Cardiac muscle cell (in vitro differentiated cells and primary cell): ENCODE measurements at regions not wholly inside any gene's neighbourhood (a gene's known extent, or its start where the extent isn't known, plus 50 kb on each side); places are given as distances from the start of the nearest gene placed in this dataset.

Experiments
- DNase-seq, 2 donors: peaks; one replicate each; pipeline versions ENCODE4 v3.0.0 to v3.0.0-alpha.2; 2010 to 2017; ENCODE audit warnings: low read depth in 1 of 2, low spot score in 1 of 2
- H3K27ac ChIP-seq: fragments of 200-600 bp; sonication (generic); 2 replicates; pipeline ENCODE4 v1.5.1; 2016
- H3K27me3 ChIP-seq: fragments of 200-600 bp; sonication (generic); 2 replicates; pipeline ENCODE4 v1.6.0; 2016; ENCODE audit warnings: control low read depth
- H3K36me3 ChIP-seq: fragments of 200-600 bp; sonication (generic); 2 replicates; pipeline ENCODE4 v1.5.1; 2016; ENCODE audit warnings: control low read depth
- H3K4me1 ChIP-seq: fragments of 200-600 bp; sonication (generic); 2 replicates; pipeline ENCODE4 v1.8.1; 2017; ENCODE audit warnings: low read depth, mild to moderate bottlenecking, mixed run types
- H3K4me3 ChIP-seq: fragments of 200-600 bp; sonication (generic); 2 replicates; pipeline ENCODE4 v1.5.1; 2016; ENCODE audit warnings: mild to moderate bottlenecking
- H3K9me3 ChIP-seq: fragments of 200-600 bp; sonication (generic); 2 replicates; pipeline ENCODE4 v1.5.1; 2017; ENCODE audit warnings: low read depth, mild to moderate bottlenecking, control low read depth
- TF ChIP-seq, protein P1 (sequence below): IDR thresholded peaks from 2 replicates; pipeline ENCODE4 v1.5.1; 2012; ENCODE audit warnings: low read depth, mild to moderate bottlenecking, low read length

- Histone ChIP-seq H3K36me3 (no peaks in the 10 kb centered on the region), H3K9me3 (no peaks in the 10 kb centered on the region), H3K27ac (no peak overlapping the region), H3K4me3 (no peak overlapping the region), H3K27me3 (peaks cover 45% of the 10 kb centered on the region), H3K4me1 (no peaks in the 10 kb centered on the region)
- DNase-seq, result no peak
- TF ChIP-seq, protein P1, sequence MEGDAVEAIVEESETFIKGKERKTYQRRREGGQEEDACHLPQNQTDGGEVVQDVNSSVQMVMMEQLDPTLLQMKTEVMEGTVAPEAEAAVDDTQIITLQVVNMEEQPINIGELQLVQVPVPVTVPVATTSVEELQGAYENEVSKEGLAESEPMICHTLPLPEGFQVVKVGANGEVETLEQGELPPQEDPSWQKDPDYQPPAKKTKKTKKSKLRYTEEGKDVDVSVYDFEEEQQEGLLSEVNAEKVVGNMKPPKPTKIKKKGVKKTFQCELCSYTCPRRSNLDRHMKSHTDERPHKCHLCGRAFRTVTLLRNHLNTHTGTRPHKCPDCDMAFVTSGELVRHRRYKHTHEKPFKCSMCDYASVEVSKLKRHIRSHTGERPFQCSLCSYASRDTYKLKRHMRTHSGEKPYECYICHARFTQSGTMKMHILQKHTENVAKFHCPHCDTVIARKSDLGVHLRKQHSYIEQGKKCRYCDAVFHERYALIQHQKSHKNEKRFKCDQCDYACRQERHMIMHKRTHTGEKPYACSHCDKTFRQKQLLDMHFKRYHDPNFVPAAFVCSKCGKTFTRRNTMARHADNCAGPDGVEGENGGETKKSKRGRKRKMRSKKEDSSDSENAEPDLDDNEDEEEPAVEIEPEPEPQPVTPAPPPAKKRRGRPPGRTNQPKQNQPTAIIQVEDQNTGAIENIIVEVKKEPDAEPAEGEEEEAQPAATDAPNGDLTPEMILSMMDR, result no peak
Observed at GRCh38 chr9:93813221-93814076, 141.7 kb downstream of the BARX1 start.

GRCh38 chr9:93812410-93812668, 142.8 kb downstream of the BARX1 start:
- no peaks in the 10 kb centered on the region for H3K9me3 ChIP-seq
- H3K36me3 ChIP-seq, result no peaks in the 10 kb centered on the region
- H3K27me3 ChIP-seq, result peaks cover 37% of the 10 kb centered on the region
- TF ChIP-seq, protein P1, result no peak
- H3K4me1 ChIP-seq, result no peaks in the 10 kb centered on the region
- no peak overlapping the region for H3K4me3 ChIP-seq
- DNase-seq, result no peak
- H3K27ac ChIP-seq, result no peak overlapping the region

DNA sequence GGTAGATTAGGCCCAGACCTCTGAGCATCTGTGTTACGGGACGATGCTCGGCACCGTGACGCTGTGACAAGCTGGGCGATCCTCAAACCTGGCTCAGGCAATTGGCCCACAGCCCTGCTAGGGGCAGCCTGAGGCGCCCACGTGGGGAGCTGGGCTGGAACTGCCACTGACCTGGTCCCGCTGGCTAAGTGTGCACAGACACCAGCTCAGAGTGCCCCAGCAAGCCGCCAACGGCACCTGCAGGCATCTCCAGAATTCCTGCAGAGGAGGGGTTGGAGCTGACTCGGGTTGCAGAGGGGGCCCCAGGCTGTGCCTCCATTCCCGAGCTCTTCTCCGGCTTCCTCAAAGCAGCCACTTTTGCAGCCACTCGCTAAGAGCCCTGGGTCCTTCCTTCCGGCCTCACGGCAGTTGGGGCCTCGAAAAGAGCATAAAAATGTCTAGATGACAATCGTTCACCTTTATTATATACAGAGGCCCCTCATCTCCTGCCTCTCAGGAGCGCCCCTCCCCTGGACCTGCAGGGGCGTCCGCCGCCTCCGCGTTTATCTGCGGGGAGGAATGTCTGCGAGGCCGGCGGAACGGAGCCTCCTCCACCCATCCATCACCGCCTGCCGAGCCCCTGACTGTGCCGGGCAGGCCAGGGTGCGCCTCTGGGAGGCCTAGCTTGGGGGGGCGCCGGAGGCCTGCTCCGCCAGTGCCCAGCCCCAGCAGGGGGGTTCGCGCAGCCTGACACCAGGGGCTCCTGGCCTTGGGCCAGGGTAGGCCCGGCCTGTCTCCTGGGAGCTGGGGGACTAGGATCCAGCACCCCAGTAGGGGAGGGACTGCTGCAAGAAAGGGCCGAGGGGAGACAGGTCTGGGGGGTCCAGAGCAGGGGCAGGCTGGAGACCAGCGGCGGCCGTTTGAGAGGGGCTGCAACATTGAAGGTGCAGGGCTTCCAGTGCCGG, 144.9 kb downstream of the BARX1 start:
- peak in 1 of 2 donors; percentile 10 for DNase-seq
- no peaks in the 10 kb centered on the region for H3K9me3 ChIP-seq
- H3K27me3 ChIP-seq, result peaks cover 18% of the 10 kb centered on the region
- no peak overlapping the region for H3K4me3 ChIP-seq
- no peak overlapping the region for H3K27ac ChIP-seq
- H3K36me3 ChIP-seq, result no peaks in the 10 kb centered on the region
- no peaks in the 10 kb centered on the region for H3K4me1 ChIP-seq
- TF ChIP-seq, protein P1, result no peak

GRCh38 chr9:93809204-93809940, 145.8 kb downstream of the BARX1 start:
- no peaks in the 10 kb centered on the region for H3K36me3 ChIP-seq
- H3K4me3 ChIP-seq, result no peak overlapping the region
- no peak overlapping the region for H3K27ac ChIP-seq
- H3K4me1 ChIP-seq, result no peaks in the 10 kb centered on the region
- TF ChIP-seq, protein P1, result no peak
- peaks cover 8% of the 10 kb centered on the region for H3K27me3 ChIP-seq
- no peaks in the 10 kb centered on the region for H3K9me3 ChIP-seq
- DNase-seq, result no peak
